Suprapubic skin (tissue), 4 donors: ENCODE measurements at regions not wholly inside any gene's neighbourhood (a gene's known extent, or its start where the extent isn't known, plus 50 kb on each side); places are given as distances from the start of the nearest gene placed in this dataset.

Source experiments
- DNase-seq, 2 donors: peaks; one replicate each; pipeline ENCODE4 v3.0.0-alpha.2; 2019; ENCODE audit warnings: low spot score in 2 of 2
- H3K27ac ChIP-seq: fragments of 200-600 bp; sonication (generic); one replicate; pipeline ENCODE4 v1.5.1; 2019
- H3K27me3 ChIP-seq: fragments of 200-600 bp; sonication (generic); one replicate; pipeline ENCODE4 v1.5.1; 2019
- H3K36me3 ChIP-seq: fragments of 200-600 bp; sonication (generic); one replicate; pipeline ENCODE4 v1.5.1; 2019
- H3K4me1 ChIP-seq: fragments of 200-600 bp; sonication (generic); one replicate; pipeline ENCODE4 v1.5.1; 2019
- H3K4me3 ChIP-seq: fragments of 200-600 bp; sonication (generic); one replicate; pipeline ENCODE4 v1.5.1; 2019; ENCODE audit warnings: mild to moderate bottlenecking
- H3K9me3 ChIP-seq: fragments of 200-600 bp; sonication (generic); one replicate; pipeline ENCODE4 v1.5.1; 2019
- EP300 ChIP-seq: sonication (generic); formaldehyde crosslinking; IDR thresholded peaks from one replicate; pipeline ENCODE4 v1.6.1; 2017; ENCODE audit warnings: antibody characterized with exemption
- POLR2A ChIP-seq, 2 donors: fragments of 450-650 bp; IDR thresholded peaks; one replicate each; pipeline ENCODE4 v1.6.1; 2017; ENCODE audit warnings: antibody characterized with exemption in 2 of 2, mild to moderate bottlenecking in 2 of 2, moderate library complexity in 2 of 2
- POLR2AphosphoS5 ChIP-seq, 3 donors: sonication (generic); formaldehyde crosslinking; IDR thresholded peaks; one replicate each; pipeline ENCODE4 v1.6.1; 2017; ENCODE audit warnings: antibody characterized with exemption in 3 of 3
- WGBS: methylation state at CpG from one replicate; pipeline ENCODE4 v1.1.5; 2018; 5-methylcytosine and 5-hydroxymethylcytosine counted together
- TF ChIP-seq, protein P1 (sequence below), 2 donors: fragments of 200-600 bp in 1 of 2; fragments of 450-650 bp in 1 of 2; sonication (generic) in 1 of 2; IDR thresholded peaks; one replicate each; pipeline ENCODE4 v1.5.1; 2016 to 2019; ENCODE audit warnings: antibody characterized with exemption in 2 of 2, mild to moderate bottlenecking in 1 of 2, moderate library complexity in 1 of 2

DNA sequence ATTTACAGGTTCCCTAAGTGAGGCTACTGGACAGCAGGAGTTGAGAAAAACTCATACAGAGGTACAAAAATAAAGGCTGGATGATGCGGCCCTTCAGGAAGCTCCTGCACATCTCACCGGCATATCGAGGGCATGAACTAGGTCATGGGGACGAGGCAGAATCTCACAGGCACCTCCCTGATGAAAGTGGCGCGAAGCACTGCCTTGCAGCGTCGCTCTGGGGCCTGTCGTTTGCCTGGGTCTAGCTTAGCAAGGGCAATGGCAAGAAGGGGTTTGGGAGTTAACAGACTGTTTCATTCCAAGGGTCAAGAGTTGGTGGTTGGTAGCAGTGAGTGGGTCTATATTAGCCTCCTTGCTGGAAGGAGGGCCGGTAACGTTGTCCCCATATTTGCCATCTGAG is 103.5 kb upstream of the IRF2BP2 start:
- TF ChIP-seq POLR2AphosphoS5 (IDR thresholded peaks at IDR 0.05) = no peak
- no peak for TF ChIP-seq POLR2A (IDR thresholded peaks at IDR 0.05)
- TF ChIP-seq, protein P1, sequence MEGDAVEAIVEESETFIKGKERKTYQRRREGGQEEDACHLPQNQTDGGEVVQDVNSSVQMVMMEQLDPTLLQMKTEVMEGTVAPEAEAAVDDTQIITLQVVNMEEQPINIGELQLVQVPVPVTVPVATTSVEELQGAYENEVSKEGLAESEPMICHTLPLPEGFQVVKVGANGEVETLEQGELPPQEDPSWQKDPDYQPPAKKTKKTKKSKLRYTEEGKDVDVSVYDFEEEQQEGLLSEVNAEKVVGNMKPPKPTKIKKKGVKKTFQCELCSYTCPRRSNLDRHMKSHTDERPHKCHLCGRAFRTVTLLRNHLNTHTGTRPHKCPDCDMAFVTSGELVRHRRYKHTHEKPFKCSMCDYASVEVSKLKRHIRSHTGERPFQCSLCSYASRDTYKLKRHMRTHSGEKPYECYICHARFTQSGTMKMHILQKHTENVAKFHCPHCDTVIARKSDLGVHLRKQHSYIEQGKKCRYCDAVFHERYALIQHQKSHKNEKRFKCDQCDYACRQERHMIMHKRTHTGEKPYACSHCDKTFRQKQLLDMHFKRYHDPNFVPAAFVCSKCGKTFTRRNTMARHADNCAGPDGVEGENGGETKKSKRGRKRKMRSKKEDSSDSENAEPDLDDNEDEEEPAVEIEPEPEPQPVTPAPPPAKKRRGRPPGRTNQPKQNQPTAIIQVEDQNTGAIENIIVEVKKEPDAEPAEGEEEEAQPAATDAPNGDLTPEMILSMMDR (IDR thresholded peaks at IDR 0.05) = no peak
- TF ChIP-seq EP300 = no peak
- H3K27ac ChIP-seq = no peak overlapping the region
- 85% methylated on average over 10 of the region's 11 CpGs for WGBS
- no peak overlapping the region for H3K4me3 ChIP-seq
- peaks cover 39% of the 10 kb centered on the region for H3K4me1 ChIP-seq
- H3K9me3 ChIP-seq = no peaks in the 10 kb centered on the region
- DNase-seq = no peak
- no peaks in the 10 kb centered on the region for H3K36me3 ChIP-seq
- no peaks in the 10 kb centered on the region for H3K27me3 ChIP-seq

DNA sequence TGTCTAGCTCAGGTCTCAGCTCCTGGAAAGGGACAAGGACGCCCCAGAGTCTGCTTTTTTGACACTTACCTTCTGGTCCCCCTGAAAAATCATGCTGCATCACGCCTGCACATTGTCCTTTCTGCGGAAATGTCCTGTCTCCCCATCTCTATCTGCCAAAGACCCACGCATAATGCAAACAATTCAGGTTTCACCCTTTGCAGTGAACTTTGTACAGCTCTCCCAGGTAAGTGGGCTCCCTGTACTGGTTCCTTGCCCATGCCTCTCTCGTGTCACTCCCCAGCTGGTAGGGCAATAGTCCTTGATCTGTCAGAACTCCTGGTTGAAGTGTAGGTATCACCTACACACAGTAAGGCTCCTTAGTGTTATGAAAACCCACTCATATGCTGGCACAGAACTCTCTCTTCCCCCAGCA is 102.9 kb upstream of the IRF2BP2 start:
- no peaks in the 10 kb centered on the region for H3K36me3 ChIP-seq
- no peaks in the 10 kb centered on the region for H3K27me3 ChIP-seq
- TF ChIP-seq POLR2AphosphoS5 (IDR thresholded peaks at IDR 0.05) = no peak
- TF ChIP-seq, protein P1 (IDR thresholded peaks at IDR 0.05) = no peak
- no peak for TF ChIP-seq POLR2A (IDR thresholded peaks at IDR 0.05)
- TF ChIP-seq EP300 = no peak
- H3K9me3 ChIP-seq = no peaks in the 10 kb centered on the region
- no peak for DNase-seq
- no peak overlapping the region for H3K4me3 ChIP-seq
- no peak overlapping the region for H3K27ac ChIP-seq
- peaks cover 34% of the 10 kb centered on the region for H3K4me1 ChIP-seq
- 94% methylated on average over 5 of the region's 5 CpGs for WGBS

GRCh38 chr1:234710936-234711724 is 101.2 kb upstream of the IRF2BP2 start:
- Histone ChIP-seq H3K4me1 (peaks cover 20% of the 10 kb centered on the region), H3K27ac (no peak overlapping the region), H3K4me3 (no peak overlapping the region), H3K27me3 (no peaks in the 10 kb centered on the region), H3K9me3 (no peaks in the 10 kb centered on the region), H3K36me3 (no peaks in the 10 kb centered on the region)
- 87% methylated on average over 7 of the region's 7 CpGs for WGBS
- no peak for DNase-seq
- TF ChIP-seq EP300 = no peak
- no peak for TF ChIP-seq POLR2A (IDR thresholded peaks at IDR 0.05)
- no peak for TF ChIP-seq POLR2AphosphoS5 (IDR thresholded peaks at IDR 0.05)
- TF ChIP-seq, protein P1 (IDR thresholded peaks at IDR 0.05) = no peak

GRCh38 chr1:234710381-234710780 is 100.4 kb upstream of the IRF2BP2 start:
- no peaks in the 10 kb centered on the region for H3K36me3 ChIP-seq
- TF ChIP-seq, protein P1 (IDR thresholded peaks at IDR 0.05) = no peak
- no peak for TF ChIP-seq POLR2AphosphoS5 (IDR thresholded peaks at IDR 0.05)
- TF ChIP-seq POLR2A (IDR thresholded peaks at IDR 0.05) = no peak
- no peak for TF ChIP-seq EP300
- no peak for DNase-seq
- no peaks in the 10 kb centered on the region for H3K9me3 ChIP-seq
- WGBS = 93% methylated on average over 6 of the region's 6 CpGs
- H3K27ac ChIP-seq = no peak overlapping the region
- peaks cover 14% of the 10 kb centered on the region for H3K4me1 ChIP-seq
- H3K27me3 ChIP-seq = no peaks in the 10 kb centered on the region
- H3K4me3 ChIP-seq = no peak overlapping the region

DNA sequence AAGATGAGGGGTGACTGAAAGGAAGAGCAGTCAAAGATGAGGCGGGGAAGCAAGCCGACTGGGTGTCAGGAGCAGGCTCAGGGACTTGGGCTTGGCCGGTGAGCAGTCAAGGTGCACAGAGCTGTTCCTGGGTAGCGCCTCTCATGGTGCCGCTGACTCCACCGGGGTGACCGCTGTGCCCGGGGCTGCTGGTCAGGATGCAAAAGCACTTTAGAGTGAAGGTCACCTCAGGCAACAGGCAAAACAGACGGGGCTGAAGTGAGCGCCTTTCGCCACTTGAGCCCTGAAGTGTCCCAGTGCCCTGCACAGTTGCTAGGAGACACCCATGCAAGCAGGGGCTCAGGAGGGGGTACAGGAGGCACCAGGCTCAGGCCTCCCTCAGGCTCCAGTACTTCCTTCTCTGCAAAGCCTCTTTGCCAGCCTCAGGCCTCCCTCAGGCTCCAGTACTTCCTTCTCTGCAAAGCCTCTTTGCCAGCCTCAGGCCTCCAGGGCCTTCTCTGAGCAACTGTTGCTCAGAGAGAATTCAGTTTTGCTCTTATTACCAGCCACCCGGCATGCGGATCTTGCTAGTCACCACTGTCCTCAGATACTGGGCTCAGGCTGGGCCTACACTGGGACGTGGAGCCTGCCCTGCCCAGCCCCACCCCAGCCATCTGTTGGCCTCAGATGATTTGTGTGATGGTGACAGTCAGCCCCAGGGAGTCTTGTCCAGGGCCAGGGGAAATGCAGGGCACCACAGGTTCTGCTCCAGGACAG is 99.7 kb upstream of the IRF2BP2 start:
- H3K4me1 ChIP-seq = peaks cover 14% of the 10 kb centered on the region
- no peak overlapping the region for H3K27ac ChIP-seq
- TF ChIP-seq POLR2AphosphoS5 (IDR thresholded peaks at IDR 0.05) = no peak
- TF ChIP-seq, protein P1 (IDR thresholded peaks at IDR 0.05) = no peak
- TF ChIP-seq EP300 = no peak
- TF ChIP-seq POLR2A (IDR thresholded peaks at IDR 0.05) = no peak
- no peak overlapping the region for H3K4me3 ChIP-seq
- no peaks in the 10 kb centered on the region for H3K27me3 ChIP-seq
- DNase-seq = peak in 1 of 2 donors; percentile 56
- no peaks in the 10 kb centered on the region for H3K9me3 ChIP-seq
- 86% methylated on average over 11 of the region's 14 CpGs for WGBS
- H3K36me3 ChIP-seq = no peaks in the 10 kb centered on the region
